ENCODE measurements at regions not wholly inside any gene's neighbourhood (a gene's known extent, or its start where the extent isn't known, plus 50 kb on each side); places are given as distances from the start of the nearest gene placed in this dataset.
A peak's percentile ranks its signal among the peaks of the same experiment; 100 is the strongest.
"Not testable (repeated sequence)": the region's sequence is repeated elsewhere in the genome, so short reads cannot be mapped to it uniquely, and the experiment has no call there.

- no peak overlapping the region for H3K4me3 Mint-ChIP-seq
- CTCF ChIA-PET, result no interaction called here
- no peak for DNase-seq
- no peaks in the 10 kb centered on the region for H3K36me3 Mint-ChIP-seq (ENCODE audit: low read depth)
- H3K9me3 Mint-ChIP-seq (ENCODE audit: insufficient read depth), result no peaks in the 10 kb centered on the region
- no peaks in the 10 kb centered on the region for H3K27me3 Mint-ChIP-seq (ENCODE audit: low read depth)
- POLR2A ChIA-PET, result no interaction called here
- H3K4me1 Mint-ChIP-seq (ENCODE audit: low read depth), result no peaks in the 10 kb centered on the region
- no peak for ATAC-seq
- H3K27ac Mint-ChIP-seq, result no peak overlapping the region
Measured at GRCh38 chr2:138874251-138874650, 94.1 kb upstream of the NXPH2 start.

GRCh38 chr2:138872116-138872515 is 91.9 kb upstream of the NXPH2 start:
- H3K9me3 Mint-ChIP-seq (ENCODE audit: insufficient read depth); ATAC-seq; POLR2A ChIA-PET; H3K36me3 Mint-ChIP-seq (ENCODE audit: low read depth); H3K27ac Mint-ChIP-seq; H3K4me3 Mint-ChIP-seq; CTCF ChIA-PET; DNase-seq; H3K27me3 Mint-ChIP-seq (ENCODE audit: low read depth); H3K4me1 Mint-ChIP-seq (ENCODE audit: low read depth): not testable (repeated sequence)

- Mint-ChIP-seq H3K9me3 (ENCODE audit: insufficient read depth) (no peaks in the 10 kb centered on the region), H3K4me3 (no peak overlapping the region), H3K4me1 (ENCODE audit: low read depth) (no peaks in the 10 kb centered on the region), H3K27ac (no peak overlapping the region), H3K36me3 (ENCODE audit: low read depth) (no peaks in the 10 kb centered on the region), H3K27me3 (ENCODE audit: low read depth) (no peaks in the 10 kb centered on the region)
- no peak for ATAC-seq
- POLR2A ChIA-PET, result no interaction called here
- DNase-seq, result no peak
- CTCF ChIA-PET, result no interaction called here
Measured at GRCh38 chr2:138871312-138871711, 91.1 kb upstream of the NXPH2 start.

GRCh38 chr2:138867341-138867740 is 87.2 kb upstream of the NXPH2 start:
- CTCF ChIA-PET, result no interaction called here
- no peaks in the 10 kb centered on the region for H3K27me3 Mint-ChIP-seq (ENCODE audit: low read depth)
- ATAC-seq, result no peak

GRCh38 chr2:138866797-138867196 is 86.6 kb upstream of the NXPH2 start:
- POLR2A ChIA-PET, result no interaction called here
- H3K27ac Mint-ChIP-seq, result no peak overlapping the region
- CTCF ChIA-PET, result no interaction called here
- H3K27me3 Mint-ChIP-seq (ENCODE audit: low read depth), result no peaks in the 10 kb centered on the region
- H3K4me1 Mint-ChIP-seq (ENCODE audit: low read depth), result no peaks in the 10 kb centered on the region
- no peaks in the 10 kb centered on the region for H3K36me3 Mint-ChIP-seq (ENCODE audit: low read depth)
- H3K4me3 Mint-ChIP-seq, result no peak overlapping the region
- no peaks in the 10 kb centered on the region for H3K9me3 Mint-ChIP-seq (ENCODE audit: insufficient read depth)
- DNase-seq (no peak), ATAC-seq (no peak)

More at GRCh38 chr2:138867341-138867740, 87.2 kb upstream of the NXPH2 start:
- Mint-ChIP-seq H3K4me1 (ENCODE audit: low read depth) (no peaks in the 10 kb centered on the region), H3K27ac (no peak overlapping the region), H3K4me3 (no peak overlapping the region), H3K36me3 (ENCODE audit: low read depth) (no peaks in the 10 kb centered on the region), H3K9me3 (ENCODE audit: insufficient read depth) (no peaks in the 10 kb centered on the region)
- POLR2A ChIA-PET, result no interaction called here
- no peak for DNase-seq

GRCh38 chr2:138853761-138854160 is 73.6 kb upstream of the NXPH2 start:
- Mint-ChIP-seq H3K27me3 (ENCODE audit: low read depth) (no peaks in the 10 kb centered on the region), H3K9me3 (ENCODE audit: insufficient read depth) (no peaks in the 10 kb centered on the region), H3K4me3 (no peak overlapping the region), H3K36me3 (ENCODE audit: low read depth) (no peaks in the 10 kb centered on the region), H3K4me1 (ENCODE audit: low read depth) (no peaks in the 10 kb centered on the region), H3K27ac (no peak overlapping the region)
- no peak for DNase-seq
- POLR2A ChIA-PET, result no interaction called here
- ATAC-seq, result no peak
- CTCF ChIA-PET, result no interaction called here

- no peaks in the 10 kb centered on the region for H3K36me3 Mint-ChIP-seq (ENCODE audit: low read depth)
Measured at GRCh38 chr2:138853296-138853695, 73.1 kb upstream of the NXPH2 start.

GRCh38 chr2:138846216-138846821 is 66.1 kb upstream of the NXPH2 start:
- H3K4me1 Mint-ChIP-seq (ENCODE audit: low read depth), result no peaks in the 10 kb centered on the region
- ChIA-PET POLR2A (no interaction called here), CTCF (interaction anchor here (0.9 to 1.7 kb wide), 3 partner anchors 14 to 970 kb away, joined by 3 to 4 read pairs (median 3); no protein-coding TSS in a partner anchor)
- no peak for ATAC-seq
- peak; percentile 21 for DNase-seq
- H3K36me3 Mint-ChIP-seq (ENCODE audit: low read depth), result no peaks in the 10 kb centered on the region
- H3K4me3 Mint-ChIP-seq, result no peak overlapping the region
- no peak overlapping the region for H3K27ac Mint-ChIP-seq
- no peaks in the 10 kb centered on the region for H3K27me3 Mint-ChIP-seq (ENCODE audit: low read depth)
- H3K9me3 Mint-ChIP-seq (ENCODE audit: insufficient read depth), result no peaks in the 10 kb centered on the region

More at GRCh38 chr2:138853296-138853695, 73.1 kb upstream of the NXPH2 start:
- no peaks in the 10 kb centered on the region for H3K4me1 Mint-ChIP-seq (ENCODE audit: low read depth)
- no peak overlapping the region for H3K4me3 Mint-ChIP-seq
- H3K27ac Mint-ChIP-seq, result no peak overlapping the region
- ChIA-PET POLR2A (no interaction called here), CTCF (no interaction called here)
- no peaks in the 10 kb centered on the region for H3K9me3 Mint-ChIP-seq (ENCODE audit: insufficient read depth)
- DNase-seq (no peak), ATAC-seq (no peak)
- no peaks in the 10 kb centered on the region for H3K27me3 Mint-ChIP-seq (ENCODE audit: low read depth)

GRCh38 chr2:138842341-138842740 is 62.2 kb upstream of the NXPH2 start:
- H3K27me3 Mint-ChIP-seq (ENCODE audit: low read depth), result peaks cover 2% of the 10 kb centered on the region
- no peak overlapping the region for H3K4me3 Mint-ChIP-seq
- ChIA-PET POLR2A (no interaction called here), CTCF (no interaction called here)
- ATAC-seq, result no peak
- H3K9me3 Mint-ChIP-seq (ENCODE audit: insufficient read depth), result no peaks in the 10 kb centered on the region
- no peak overlapping the region for H3K27ac Mint-ChIP-seq
- no peak for DNase-seq
- H3K4me1 Mint-ChIP-seq (ENCODE audit: low read depth), result no peaks in the 10 kb centered on the region
- H3K36me3 Mint-ChIP-seq (ENCODE audit: low read depth), result no peaks in the 10 kb centered on the region

- peaks cover 2% of the 10 kb centered on the region for H3K27me3 Mint-ChIP-seq (ENCODE audit: low read depth)
- H3K9me3 Mint-ChIP-seq (ENCODE audit: insufficient read depth), result no peaks in the 10 kb centered on the region
- POLR2A ChIA-PET, result no interaction called here
- no peaks in the 10 kb centered on the region for H3K4me1 Mint-ChIP-seq (ENCODE audit: low read depth)
- DNase-seq (no peak), ATAC-seq (no peak)
- H3K4me3 Mint-ChIP-seq, result no peak overlapping the region
- no peaks in the 10 kb centered on the region for H3K36me3 Mint-ChIP-seq (ENCODE audit: low read depth)
- CTCF ChIA-PET, result no interaction called here
- H3K27ac Mint-ChIP-seq, result no peak overlapping the region
Measured at GRCh38 chr2:138841459-138841858, 61.3 kb upstream of the NXPH2 start.

- POLR2A ChIA-PET, result no interaction called here
- Mint-ChIP-seq H3K36me3 (ENCODE audit: low read depth) (no peaks in the 10 kb centered on the region), H3K27me3 (ENCODE audit: low read depth) (peaks cover 2% of the 10 kb centered on the region), H3K27ac (no peak overlapping the region), H3K9me3 (ENCODE audit: insufficient read depth) (no peaks in the 10 kb centered on the region), H3K4me1 (ENCODE audit: low read depth) (no peaks in the 10 kb centered on the region), H3K4me3 (no peak overlapping the region)
- no peak for DNase-seq
- no peak for ATAC-seq
- CTCF ChIA-PET, result no interaction called here
Measured at GRCh38 chr2:138838851-138839620, 58.8 kb upstream of the NXPH2 start.

GRCh38 chr2:138831691-138832090 is 51.5 kb upstream of the NXPH2 start:
- CTCF ChIA-PET, result interaction anchor here (0.5 kb wide), 1 partner anchor 149 kb away, joined by 3 read pairs; no protein-coding TSS in a partner anchor
- H3K9me3 Mint-ChIP-seq (ENCODE audit: insufficient read depth), result no peaks in the 10 kb centered on the region
- DNase-seq, result no peak
- ATAC-seq, result no peak
- no peaks in the 10 kb centered on the region for H3K4me1 Mint-ChIP-seq (ENCODE audit: low read depth)
- H3K36me3 Mint-ChIP-seq (ENCODE audit: low read depth), result no peaks in the 10 kb centered on the region
- no peaks in the 10 kb centered on the region for H3K27me3 Mint-ChIP-seq (ENCODE audit: low read depth)
- no peak overlapping the region for H3K27ac Mint-ChIP-seq
- POLR2A ChIA-PET, result no interaction called here
- H3K4me3 Mint-ChIP-seq, result no peak overlapping the region
